ENCODE measurements at regions not wholly inside any gene's neighbourhood (a gene's known extent, or its start where the extent isn't known, plus 50 kb on each side); places are given as distances from the start of the nearest gene placed in this dataset.

DNA sequence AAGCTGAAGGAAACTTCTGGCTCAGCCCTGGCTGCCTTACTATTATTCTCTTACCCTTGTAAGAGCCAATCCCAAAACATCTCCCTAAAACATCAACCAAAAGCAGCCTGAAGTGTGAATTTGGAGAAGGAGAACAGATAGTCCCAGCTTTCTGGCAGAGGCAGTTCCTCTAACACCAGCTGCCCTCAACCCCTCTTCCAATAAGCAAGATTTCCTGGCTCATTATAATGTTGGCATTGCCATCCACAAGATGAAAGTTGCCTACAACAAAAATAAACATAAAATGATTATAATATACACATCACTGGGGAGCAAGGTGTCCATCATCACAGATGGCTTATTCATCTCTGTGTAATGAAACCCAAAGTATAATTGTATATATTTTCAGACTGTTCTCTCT lies 352.5 kb upstream of the CCDC196 start:
- TF ChIP-seq, protein P1, sequence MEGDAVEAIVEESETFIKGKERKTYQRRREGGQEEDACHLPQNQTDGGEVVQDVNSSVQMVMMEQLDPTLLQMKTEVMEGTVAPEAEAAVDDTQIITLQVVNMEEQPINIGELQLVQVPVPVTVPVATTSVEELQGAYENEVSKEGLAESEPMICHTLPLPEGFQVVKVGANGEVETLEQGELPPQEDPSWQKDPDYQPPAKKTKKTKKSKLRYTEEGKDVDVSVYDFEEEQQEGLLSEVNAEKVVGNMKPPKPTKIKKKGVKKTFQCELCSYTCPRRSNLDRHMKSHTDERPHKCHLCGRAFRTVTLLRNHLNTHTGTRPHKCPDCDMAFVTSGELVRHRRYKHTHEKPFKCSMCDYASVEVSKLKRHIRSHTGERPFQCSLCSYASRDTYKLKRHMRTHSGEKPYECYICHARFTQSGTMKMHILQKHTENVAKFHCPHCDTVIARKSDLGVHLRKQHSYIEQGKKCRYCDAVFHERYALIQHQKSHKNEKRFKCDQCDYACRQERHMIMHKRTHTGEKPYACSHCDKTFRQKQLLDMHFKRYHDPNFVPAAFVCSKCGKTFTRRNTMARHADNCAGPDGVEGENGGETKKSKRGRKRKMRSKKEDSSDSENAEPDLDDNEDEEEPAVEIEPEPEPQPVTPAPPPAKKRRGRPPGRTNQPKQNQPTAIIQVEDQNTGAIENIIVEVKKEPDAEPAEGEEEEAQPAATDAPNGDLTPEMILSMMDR (IDR thresholded peaks at IDR 0.05; ENCODE audit: low read length), result no peak
- TF ChIP-seq EZH2 (optimal IDR thresholded peaks at IDR 0.05; ENCODE audit: low read depth, low read length), result no peak
- TF ChIP-seq EZH2phosphoT487 (IDR thresholded peaks at IDR 0.05; ENCODE audit: low read length), result no peak
